ENCODE measurements at regions not wholly inside any gene's neighbourhood (a gene's known extent, or its start where the extent isn't known, plus 50 kb on each side); places are given as distances from the start of the nearest gene placed in this dataset.

DNA sequence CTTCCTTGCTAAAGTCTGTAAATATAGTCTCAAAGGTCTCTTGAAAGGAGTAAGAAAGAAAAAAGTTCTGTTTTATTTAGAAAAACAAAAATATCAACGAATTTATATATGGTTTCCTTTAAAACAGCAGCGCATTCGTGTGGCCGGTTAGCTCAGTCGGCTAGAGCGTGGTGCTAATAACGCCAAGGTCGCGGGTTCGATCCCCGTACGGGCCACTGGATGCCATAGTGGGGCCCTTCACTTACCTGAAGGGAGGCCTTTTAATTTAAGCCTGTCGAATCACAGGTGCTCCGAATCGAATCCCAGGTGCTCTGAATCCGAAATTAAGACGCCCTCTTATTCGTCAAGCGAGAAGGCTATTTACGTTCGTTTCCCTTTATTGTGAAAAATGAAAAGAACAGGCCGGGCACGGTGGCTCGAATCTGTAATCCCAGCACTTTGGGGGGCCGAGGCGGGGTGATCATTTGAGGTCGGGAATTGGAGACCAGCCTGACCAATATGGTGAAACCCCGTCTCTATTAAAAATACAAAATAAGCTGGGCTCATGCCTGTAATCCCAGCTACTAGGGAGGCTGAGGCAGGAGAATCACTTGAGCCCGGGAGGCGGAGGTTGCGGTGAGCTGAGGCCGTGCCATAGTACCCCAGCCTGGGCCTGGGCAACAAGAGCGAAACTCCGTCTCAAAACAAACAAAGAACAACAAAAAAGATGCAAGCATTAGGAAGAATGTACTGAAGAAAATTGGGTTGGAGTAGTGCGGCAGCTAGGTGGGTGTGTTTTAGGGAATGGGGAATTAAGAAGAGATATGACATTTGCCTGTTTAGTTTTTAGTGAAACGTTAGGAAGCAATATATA, 195.8 kb upstream of the ZNF184 start (continued):
- TF ChIP-seq, protein P1, sequence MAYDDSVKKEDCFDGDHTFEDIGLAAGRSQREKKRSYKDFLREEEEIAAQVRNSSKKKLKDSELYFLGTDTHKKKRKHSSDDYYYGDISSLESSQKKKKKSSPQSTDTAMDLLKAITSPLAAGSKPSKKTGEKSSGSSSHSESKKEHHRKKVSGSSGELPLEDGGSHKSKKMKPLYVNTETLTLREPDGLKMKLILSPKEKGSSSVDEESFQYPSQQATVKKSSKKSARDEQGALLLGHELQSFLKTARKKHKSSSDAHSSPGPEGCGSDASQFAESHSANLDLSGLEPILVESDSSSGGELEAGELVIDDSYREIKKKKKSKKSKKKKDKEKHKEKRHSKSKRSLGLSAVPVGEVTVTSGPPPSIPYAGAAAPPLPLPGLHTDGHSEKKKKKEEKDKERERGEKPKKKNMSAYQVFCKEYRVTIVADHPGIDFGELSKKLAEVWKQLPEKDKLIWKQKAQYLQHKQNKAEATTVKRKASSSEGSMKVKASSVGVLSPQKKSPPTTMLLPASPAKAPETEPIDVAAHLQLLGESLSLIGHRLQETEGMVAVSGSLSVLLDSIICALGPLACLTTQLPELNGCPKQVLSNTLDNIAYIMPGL (CRISPR knock-in tag; IDR thresholded peaks at IDR 0.05; ENCODE audit: borderline replicate concordance in 1 of 2, low read depth in 1 of 2): peak; percentile 97 to 99
- TF ChIP-seq PCBP1 (IDR thresholded peaks at IDR 0.05; ENCODE audit: borderline replicate concordance, low read depth, low read length): no peak
- TF ChIP-seq ZNF512 (CRISPR knock-in tag; IDR thresholded peaks at IDR 0.05): no peak
- no peak for TF ChIP-seq ZNF256 (CRISPR knock-in tag; conservative IDR thresholded peaks at IDR 0.05)
- TF ChIP-seq, protein P2, sequence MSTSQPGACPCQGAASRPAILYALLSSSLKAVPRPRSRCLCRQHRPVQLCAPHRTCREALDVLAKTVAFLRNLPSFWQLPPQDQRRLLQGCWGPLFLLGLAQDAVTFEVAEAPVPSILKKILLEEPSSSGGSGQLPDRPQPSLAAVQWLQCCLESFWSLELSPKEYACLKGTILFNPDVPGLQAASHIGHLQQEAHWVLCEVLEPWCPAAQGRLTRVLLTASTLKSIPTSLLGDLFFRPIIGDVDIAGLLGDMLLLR (CRISPR knock-in tag; IDR thresholded peaks at IDR 0.05): no peak
- TF ChIP-seq ZNF253 (CRISPR knock-in tag; IDR thresholded peaks at IDR 0.05; ENCODE audit: borderline replicate concordance): no peak
- TF ChIP-seq, protein P3, sequence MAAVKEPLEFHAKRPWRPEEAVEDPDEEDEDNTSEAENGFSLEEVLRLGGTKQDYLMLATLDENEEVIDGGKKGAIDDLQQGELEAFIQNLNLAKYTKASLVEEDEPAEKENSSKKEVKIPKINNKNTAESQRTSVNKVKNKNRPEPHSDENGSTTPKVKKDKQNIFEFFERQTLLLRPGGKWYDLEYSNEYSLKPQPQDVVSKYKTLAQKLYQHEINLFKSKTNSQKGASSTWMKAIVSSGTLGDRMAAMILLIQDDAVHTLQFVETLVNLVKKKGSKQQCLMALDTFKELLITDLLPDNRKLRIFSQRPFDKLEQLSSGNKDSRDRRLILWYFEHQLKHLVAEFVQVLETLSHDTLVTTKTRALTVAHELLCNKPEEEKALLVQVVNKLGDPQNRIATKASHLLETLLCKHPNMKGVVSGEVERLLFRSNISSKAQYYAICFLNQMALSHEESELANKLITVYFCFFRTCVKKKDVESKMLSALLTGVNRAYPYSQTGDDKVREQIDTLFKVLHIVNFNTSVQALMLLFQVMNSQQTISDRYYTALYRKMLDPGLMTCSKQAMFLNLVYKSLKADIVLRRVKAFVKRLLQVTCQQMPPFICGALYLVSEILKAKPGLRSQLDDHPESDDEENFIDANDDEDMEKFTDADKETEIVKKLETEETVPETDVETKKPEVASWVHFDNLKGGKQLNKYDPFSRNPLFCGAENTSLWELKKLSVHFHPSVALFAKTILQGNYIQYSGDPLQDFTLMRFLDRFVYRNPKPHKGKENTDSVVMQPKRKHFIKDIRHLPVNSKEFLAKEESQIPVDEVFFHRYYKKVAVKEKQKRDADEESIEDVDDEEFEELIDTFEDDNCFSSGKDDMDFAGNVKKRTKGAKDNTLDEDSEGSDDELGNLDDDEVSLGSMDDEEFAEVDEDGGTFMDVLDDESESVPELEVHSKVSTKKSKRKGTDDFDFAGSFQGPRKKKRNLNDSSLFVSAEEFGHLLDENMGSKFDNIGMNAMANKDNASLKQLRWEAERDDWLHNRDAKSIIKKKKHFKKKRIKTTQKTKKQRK (IDR thresholded peaks at IDR 0.05; ENCODE audit: low read length): no peak
- TF ChIP-seq HNF4A (CRISPR knock-in tag; IDR thresholded peaks at IDR 0.05): no peak
- TF ChIP-seq SETDB1 (CRISPR knock-in tag; IDR thresholded peaks at IDR 0.05; ENCODE audit: borderline replicate concordance): no peak
- TF ChIP-seq GZF1 (CRISPR knock-in tag; IDR thresholded peaks at IDR 0.05): peak; percentile 39; the same call in 1 of the 2 replicates
- 0 out of 2 replicates have a peak, but pooled peaks have one; percentile 39 for TF ChIP-seq KLF12 (CRISPR knock-in tag; IDR thresholded peaks at IDR 0.05; ENCODE audit: borderline replicate concordance)
- 0 out of 2 replicates have a peak, but pooled peaks have one; percentile 28 for TF ChIP-seq IRX3 (CRISPR knock-in tag; IDR thresholded peaks at IDR 0.05; ENCODE audit: borderline replicate concordance, low read depth)
- TF ChIP-seq NFKBIZ (CRISPR knock-in tag; IDR thresholded peaks at IDR 0.05): no peak
- TF ChIP-seq SMAD3 (CRISPR knock-in tag; IDR thresholded peaks at IDR 0.05): peak; percentile 52; the same call in 1 of the 2 replicates
- peak; percentile 56 for TF ChIP-seq YY1 (IDR thresholded peaks at IDR 0.05; ENCODE audit: insufficient read depth, insufficient replicate concordance, low read depth, low read length)
- TF ChIP-seq ZNF816 (CRISPR knock-in tag; IDR thresholded peaks at IDR 0.05; ENCODE audit: borderline replicate concordance): 0 out of 2 replicates have a peak, but pooled peaks have one; percentile 26
- no peak for TF ChIP-seq ZNF775 (CRISPR knock-in tag; IDR thresholded peaks at IDR 0.05; ENCODE audit: borderline replicate concordance)
- TF ChIP-seq ZNF850 (CRISPR knock-in tag; conservative IDR thresholded peaks at IDR 0.05): no peak
- TF ChIP-seq SP140L (CRISPR knock-in tag; IDR thresholded peaks at IDR 0.05; ENCODE audit: borderline replicate concordance): no peak

Data from HepG2 (cell line).